ENCODE measurements at regions not wholly inside any gene's neighbourhood (a gene's known extent, or its start where the extent isn't known, plus 50 kb on each side); places are given as distances from the start of the nearest gene placed in this dataset.
"Not testable (repeated sequence)": the region's sequence is repeated elsewhere in the genome, so short reads cannot be mapped to it uniquely, and the experiment has no call there.

DNA sequence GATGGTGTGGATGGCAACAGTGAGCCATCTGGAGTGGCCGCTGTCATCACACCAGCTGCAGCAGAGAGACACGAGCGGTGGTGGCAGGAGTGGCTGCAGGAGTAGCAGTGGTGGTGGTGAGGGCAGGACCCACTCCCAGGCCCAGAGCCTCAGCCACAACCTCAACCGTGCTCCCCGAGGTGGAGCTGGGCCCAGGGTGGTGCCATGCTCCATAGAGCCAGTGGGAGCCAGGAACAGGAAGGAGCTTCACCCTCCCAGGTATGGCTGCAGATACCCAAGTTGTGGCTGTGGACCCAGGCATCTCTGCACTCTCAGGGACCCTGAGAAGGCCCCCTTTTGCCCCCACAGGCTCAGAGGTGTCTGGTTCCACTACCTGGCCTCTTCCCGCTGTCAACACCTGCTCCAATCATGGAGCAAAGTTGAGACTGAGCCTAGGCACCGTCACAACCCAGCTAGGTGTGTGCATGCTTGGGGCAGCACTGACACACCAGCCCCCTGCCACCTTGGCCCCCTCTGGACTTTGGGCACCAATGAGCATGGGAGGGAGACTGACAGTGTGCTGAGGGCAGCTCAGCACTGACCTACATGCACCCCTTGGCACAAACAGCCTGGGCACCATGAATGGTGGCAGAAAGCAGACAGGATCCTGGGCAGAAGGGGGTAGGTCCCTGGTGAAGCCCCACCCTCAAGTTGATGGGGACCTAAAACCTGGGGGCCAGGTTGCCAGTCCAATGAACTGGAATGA lies 188.9 kb downstream of the NDUFA10 start:
- no peak overlapping the region for H3K4me3 Mint-ChIP-seq
- no peak overlapping the region for H3K27ac Mint-ChIP-seq
- no peaks in the 10 kb centered on the region for H3K36me3 Mint-ChIP-seq
- H3K4me1 Mint-ChIP-seq (ENCODE audit: low read depth): no peaks in the 10 kb centered on the region
- H3K27me3 Mint-ChIP-seq: peaks cover 6% of the 10 kb centered on the region
- no peaks in the 10 kb centered on the region for H3K9me3 Mint-ChIP-seq (ENCODE audit: low read depth)

DNA sequence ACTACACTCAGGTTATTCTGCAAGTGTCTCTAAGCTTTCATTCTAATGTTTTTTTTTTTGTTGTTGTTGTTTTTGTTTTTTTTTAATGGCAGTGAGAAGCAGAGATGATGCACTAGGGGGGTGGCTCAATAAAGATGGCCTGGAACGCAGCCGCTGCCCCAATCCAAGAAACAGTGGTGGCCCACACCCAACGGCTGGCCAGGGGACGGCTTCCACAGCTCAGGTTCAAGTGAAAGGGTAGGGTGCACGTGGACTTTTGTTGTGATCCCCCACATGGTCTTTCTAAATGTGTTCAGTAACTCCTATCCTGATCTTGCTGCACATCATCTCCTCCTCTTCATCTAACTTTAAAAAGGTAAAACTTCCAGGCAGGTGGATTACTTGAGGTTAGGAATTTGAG lies 190.1 kb downstream of the NDUFA10 start:
- no peak overlapping the region for H3K27ac Mint-ChIP-seq
- no peaks in the 10 kb centered on the region for H3K4me1 Mint-ChIP-seq (ENCODE audit: low read depth)
- H3K27me3 Mint-ChIP-seq: peaks cover 3% of the 10 kb centered on the region
- no peaks in the 10 kb centered on the region for H3K9me3 Mint-ChIP-seq (ENCODE audit: low read depth)
- H3K4me3 Mint-ChIP-seq: no peak overlapping the region
- no peaks in the 10 kb centered on the region for H3K36me3 Mint-ChIP-seq

DNA sequence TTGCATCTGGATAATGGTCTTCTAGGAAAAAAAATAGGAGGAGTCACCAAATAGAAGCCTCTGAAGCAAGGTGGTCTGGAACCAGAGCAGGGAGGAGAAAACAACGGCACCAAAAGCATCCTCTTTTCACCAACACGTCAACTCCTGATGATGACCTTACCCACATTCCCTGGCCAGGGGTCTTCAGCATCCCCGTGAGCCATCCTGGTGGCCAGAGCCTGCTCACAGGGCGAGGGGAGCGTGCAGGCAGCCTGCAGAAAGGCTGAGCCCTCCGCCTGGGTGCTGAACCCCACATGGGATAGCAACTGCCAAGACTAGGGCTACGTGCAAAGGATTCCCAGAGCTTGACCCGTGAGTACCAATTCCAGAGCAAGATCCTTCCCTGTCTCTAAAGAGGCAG lies 191.0 kb downstream of the NDUFA10 start:
- Mint-ChIP-seq H3K27ac (no peak overlapping the region), H3K27me3 (peaks cover 3% of the 10 kb centered on the region), H3K4me3 (no peak overlapping the region)

DNA sequence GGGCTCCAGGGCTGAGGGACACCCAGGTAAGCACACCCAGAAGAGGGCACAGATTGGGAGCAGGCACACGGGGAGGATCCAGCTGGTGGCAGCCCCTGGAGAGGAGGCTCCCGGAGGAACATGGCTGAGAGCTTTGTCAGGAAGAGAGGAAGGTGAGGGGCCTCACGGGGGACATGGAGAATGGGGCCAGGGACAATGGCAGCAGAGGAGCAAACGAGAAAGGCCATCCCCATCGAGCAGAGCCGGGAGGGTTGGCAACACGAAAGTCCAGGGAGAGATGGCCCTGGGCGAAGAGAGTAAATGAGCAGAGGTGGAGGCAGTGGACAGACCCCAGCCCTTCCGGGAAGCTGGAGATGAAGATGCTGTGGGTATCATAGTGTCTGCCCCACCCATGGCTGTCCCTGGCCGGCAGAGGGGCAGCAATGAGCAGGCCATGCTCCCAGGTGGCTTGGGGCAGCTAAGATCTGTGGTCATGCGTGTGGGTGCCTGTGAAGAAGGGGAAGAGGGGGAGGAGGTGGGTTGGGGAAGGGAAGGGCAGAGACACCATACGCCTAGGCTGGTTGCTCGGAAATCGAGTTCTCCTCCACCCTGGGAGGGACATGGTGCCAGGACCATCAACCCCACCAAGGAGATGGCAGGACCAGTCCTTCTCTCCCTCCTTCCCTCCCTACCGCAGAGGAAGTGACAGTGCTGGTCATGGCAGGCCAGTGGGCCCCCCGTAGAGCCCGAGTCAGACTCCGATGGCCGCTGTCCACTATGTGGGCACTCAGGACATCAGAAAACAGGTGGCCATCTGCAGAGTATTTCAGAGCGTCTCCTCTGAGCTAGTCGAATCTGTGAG lies 191.7 kb downstream of the NDUFA10 start:
- H3K4me3 Mint-ChIP-seq: no peak overlapping the region
- no peaks in the 10 kb centered on the region for H3K4me1 Mint-ChIP-seq (ENCODE audit: low read depth)
- no peaks in the 10 kb centered on the region for H3K36me3 Mint-ChIP-seq
- peaks cover 3% of the 10 kb centered on the region for H3K27me3 Mint-ChIP-seq
- H3K9me3 Mint-ChIP-seq (ENCODE audit: low read depth): no peaks in the 10 kb centered on the region
- no peak overlapping the region for H3K27ac Mint-ChIP-seq

More for the DNA sequence above, 191.0 kb downstream of the NDUFA10 start:
- no peaks in the 10 kb centered on the region for H3K4me1 Mint-ChIP-seq (ENCODE audit: low read depth)
- no peaks in the 10 kb centered on the region for H3K36me3 Mint-ChIP-seq
- H3K9me3 Mint-ChIP-seq (ENCODE audit: low read depth): no peaks in the 10 kb centered on the region

DNA sequence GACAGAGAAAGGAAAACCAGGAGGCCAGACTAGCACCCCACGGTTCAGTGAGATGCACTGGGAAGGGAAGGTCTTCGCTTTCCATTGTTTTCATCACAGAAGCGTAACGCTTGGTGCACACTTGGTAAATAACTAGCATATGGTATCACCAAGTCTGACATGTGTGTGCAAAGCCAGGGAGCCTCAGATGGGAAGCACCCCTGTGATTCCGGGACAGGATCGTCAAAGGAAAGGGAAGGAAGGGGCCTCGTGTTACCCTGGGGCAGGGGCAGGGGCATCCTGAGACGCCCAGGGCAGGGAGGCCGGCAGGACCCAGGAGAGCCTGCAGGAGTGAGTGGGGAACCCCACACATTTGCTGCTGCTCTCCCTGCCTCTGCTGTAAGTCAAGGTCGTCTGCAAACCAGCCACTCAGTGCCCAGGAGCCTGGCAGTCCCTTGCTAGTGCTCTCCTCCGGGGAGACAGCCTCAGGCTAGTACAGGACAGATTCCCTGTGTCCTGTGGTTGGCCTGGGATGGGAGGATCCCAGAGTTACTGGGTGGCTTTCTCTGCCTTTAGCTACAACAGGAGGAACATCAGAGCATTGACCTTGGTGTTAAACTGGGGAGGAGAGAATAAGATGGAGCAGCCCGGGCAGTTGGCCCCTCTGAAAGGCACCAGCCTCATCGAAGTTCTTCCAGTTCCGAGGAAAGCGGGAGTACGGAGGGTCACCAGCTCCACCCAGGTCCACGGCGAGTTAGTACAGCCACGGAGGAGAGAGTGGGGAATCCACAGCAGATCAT lies 192.5 kb downstream of the NDUFA10 start:
- Mint-ChIP-seq H3K27ac (no peak overlapping the region), H3K27me3 (peaks cover 3% of the 10 kb centered on the region), H3K9me3 (ENCODE audit: low read depth) (no peaks in the 10 kb centered on the region), H3K36me3 (no peaks in the 10 kb centered on the region), H3K4me1 (ENCODE audit: low read depth) (no peaks in the 10 kb centered on the region), H3K4me3 (no peak overlapping the region)

DNA sequence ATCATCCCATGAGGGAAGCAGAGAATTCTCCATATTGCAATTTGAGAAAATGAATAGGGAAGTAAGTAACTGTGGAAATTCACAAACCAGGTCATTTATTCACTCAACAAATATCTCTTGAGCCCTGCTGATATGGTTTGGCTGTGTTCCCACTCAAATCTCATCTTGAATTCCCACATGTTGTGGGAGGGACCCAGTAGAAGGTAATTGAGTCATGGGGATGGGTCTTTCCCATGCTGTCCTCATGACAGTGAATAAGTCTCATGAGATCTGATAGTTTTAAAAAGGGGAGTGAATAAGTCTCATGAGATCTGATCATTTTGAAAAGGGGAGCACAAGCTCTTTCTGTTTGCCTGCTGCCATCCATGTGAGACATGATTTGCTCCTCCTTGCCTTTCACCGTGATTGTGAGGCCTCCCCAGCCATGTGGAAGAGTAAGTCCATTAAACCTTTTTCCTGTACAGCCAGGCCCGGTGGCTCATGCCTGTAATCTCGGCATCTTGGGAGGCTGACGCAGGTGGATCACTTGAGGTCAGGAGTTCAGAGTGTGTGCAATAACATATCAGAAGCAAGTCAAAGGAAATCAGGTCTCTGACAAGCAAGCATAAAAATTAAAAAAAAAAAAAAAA lies 193.2 kb downstream of the NDUFA10 start:
- Mint-ChIP-seq H3K36me3 (no peaks in the 10 kb centered on the region), H3K27me3 (peaks cover 3% of the 10 kb centered on the region), H3K4me1 (ENCODE audit: low read depth) (no peaks in the 10 kb centered on the region), H3K9me3 (ENCODE audit: low read depth) (no peaks in the 10 kb centered on the region), H3K4me3 (no peak overlapping the region), H3K27ac (no peak overlapping the region)

DNA sequence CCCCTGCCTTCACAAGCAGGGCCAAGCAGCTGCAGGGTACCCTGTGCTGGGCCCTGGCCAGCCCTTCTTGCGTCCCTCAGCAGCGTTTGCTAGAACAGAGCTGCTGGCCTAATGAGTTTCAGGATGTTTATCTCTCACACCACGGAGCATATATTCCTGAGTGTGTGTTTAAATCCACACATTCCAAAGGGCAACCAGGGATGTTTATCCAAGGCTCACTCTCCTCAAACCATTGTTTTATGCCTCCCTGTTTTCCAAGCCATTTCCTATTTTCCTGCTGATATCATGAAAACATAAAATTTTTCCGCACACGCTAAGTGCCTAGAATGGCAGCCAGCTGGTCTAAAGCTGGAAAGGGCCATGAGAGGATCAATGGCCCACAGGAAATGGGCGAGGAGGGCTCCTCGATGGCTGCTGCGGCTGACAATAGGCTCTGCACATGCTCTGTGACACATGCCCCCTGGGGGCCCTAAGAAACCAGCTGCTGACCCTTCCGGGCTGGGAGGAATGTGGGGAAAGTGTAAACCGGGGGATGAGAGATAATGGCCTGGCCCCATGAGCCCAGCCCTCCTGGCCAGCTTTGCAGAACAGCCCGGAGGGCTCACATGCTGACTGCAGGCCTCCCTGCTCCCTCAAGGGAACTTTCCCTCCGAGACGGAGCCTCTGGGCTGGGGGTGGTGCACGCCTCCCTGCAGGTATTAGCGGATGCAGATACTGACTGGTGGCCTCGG lies 194.0 kb downstream of the NDUFA10 start:
- Mint-ChIP-seq H3K9me3 (ENCODE audit: low read depth) (no peaks in the 10 kb centered on the region), H3K36me3 (no peaks in the 10 kb centered on the region), H3K27me3 (peaks cover 3% of the 10 kb centered on the region), H3K4me3 (no peak overlapping the region), H3K4me1 (ENCODE audit: low read depth) (no peaks in the 10 kb centered on the region), H3K27ac (no peak overlapping the region)

DNA sequence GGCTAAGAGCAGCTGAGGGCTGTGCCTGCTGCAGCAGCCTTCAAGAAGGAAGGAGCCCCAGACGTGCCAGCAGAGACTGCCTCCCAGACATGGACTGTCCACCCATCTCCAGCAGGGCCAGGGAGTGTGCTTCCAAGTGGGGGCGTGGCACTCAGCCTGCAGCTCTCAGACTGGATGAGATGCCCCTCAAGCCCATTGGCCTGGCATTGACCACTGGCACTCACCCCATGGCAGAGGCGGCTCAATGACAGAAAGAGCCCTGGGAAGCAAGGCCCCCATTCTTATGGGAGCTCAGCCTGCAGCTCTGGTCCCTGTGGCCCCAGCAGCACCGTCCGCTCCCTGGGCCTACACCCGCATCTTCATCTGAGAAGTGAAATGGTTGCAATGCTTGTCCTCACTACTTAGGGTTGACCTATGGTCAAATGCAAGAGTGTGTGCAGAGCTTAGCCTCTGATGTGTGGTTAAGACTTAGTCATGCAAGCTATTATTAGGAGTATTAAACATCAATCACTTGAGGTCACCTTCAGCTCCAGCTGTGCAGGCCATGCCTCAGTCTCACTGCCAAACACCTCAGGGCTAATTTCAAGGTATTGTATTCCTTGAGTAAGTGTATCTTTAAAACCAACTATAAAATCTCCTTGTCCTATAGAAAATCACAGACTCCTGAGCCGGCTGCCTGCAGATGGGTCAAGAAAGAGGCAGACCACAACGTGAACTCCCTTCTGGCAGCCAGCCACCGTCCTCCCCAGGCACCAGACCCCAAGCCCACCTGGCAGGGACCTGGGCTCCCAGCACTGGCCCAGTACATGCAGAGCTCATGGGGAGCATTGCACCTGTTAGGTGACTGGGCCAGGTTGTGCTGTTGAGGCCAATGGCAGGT lies 194.8 kb downstream of the NDUFA10 start:
- Mint-ChIP-seq H3K9me3 (ENCODE audit: low read depth) (no peaks in the 10 kb centered on the region), H3K4me3 (no peak overlapping the region), H3K27ac (no peak overlapping the region), H3K4me1 (ENCODE audit: low read depth) (no peaks in the 10 kb centered on the region), H3K36me3 (no peaks in the 10 kb centered on the region), H3K27me3 (peaks cover 3% of the 10 kb centered on the region)

DNA sequence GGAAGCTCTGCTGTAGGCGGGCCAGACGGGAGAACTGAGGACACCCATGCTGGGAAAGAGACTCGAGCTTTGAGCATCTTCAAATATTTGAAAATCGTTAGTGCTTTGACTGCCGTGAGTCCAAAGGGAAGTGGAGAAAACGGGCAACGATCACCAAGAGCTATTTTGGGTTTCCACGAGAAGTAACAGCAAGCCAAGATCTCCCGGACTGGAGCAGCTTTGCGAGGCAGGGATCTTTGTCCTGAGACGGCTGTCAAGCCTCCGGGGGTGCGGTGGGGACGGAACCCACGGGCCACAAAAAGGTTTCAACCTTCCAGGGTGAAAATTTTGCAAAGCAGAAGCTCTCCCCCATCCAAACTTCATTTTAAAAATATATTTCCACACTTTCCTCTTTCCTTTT lies 195.8 kb downstream of the NDUFA10 start:
- peaks cover 3% of the 10 kb centered on the region for H3K27me3 Mint-ChIP-seq
- no peaks in the 10 kb centered on the region for H3K4me1 Mint-ChIP-seq (ENCODE audit: low read depth)
- no peak overlapping the region for H3K27ac Mint-ChIP-seq
- no peak overlapping the region for H3K4me3 Mint-ChIP-seq
- no peaks in the 10 kb centered on the region for H3K9me3 Mint-ChIP-seq (ENCODE audit: low read depth)
- no peaks in the 10 kb centered on the region for H3K36me3 Mint-ChIP-seq

DNA sequence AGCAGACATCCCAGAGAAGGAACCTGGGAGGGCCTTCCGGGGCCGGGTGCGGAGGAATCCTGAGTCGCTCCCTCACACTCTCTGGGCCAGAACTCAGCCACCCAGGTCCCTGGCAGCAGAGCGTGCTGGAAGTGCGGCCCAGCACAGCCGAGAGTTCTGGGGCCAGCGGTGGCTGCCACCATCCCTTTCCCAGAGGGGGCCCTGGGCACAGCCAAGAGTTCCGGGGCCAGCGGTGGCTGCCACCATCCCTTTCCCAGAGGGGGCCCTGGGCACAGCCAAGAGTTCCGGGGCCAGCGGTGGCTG lies 196.2 kb downstream of the NDUFA10 start:
- not testable (repeated sequence) for H3K27ac Mint-ChIP-seq; H3K9me3 Mint-ChIP-seq (ENCODE audit: low read depth); H3K36me3 Mint-ChIP-seq; H3K4me3 Mint-ChIP-seq; H3K27me3 Mint-ChIP-seq; H3K4me1 Mint-ChIP-seq (ENCODE audit: low read depth)

DNA sequence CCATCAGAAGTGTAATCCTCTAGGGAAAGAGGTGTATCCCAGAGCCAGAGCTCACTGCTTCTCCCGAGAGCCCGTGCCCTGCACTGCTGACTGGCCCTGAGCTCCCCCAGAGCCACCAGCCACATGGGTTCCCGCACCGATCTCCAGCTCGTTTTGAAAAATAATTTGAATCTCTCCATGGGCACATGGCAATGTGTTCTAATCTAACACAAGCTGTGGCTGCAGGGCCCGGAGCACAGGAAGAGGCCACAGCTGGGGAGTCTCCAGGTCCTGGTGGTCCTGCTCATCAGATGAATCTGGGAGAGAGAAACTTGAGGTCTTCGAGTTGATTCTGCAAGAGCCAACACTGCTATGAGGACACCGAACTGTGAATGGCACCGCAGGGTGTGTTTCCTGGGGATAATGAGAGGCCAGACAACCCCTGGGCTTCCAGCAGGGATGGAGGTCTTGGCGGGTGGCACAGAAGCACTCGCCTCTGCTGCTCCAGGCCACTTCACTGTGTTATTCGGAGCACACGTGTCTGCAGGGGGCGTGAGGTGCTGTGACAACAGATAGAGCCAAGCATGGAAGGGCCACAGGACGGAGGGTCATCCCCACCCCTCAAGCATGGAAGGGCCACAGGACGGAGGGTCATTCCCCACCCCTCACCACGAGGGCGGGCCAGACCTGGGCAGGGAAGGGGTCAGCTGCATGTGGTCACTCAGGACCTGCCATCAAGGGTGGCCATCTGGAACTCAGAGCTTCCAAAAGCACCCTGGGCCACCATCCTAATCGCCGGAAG lies 196.8 kb downstream of the NDUFA10 start:
- no peaks in the 10 kb centered on the region for H3K9me3 Mint-ChIP-seq (ENCODE audit: low read depth)
- peak overlapping the region; percentile 61 for H3K27ac Mint-ChIP-seq
- H3K4me1 Mint-ChIP-seq (ENCODE audit: low read depth): no peaks in the 10 kb centered on the region
- H3K36me3 Mint-ChIP-seq: no peaks in the 10 kb centered on the region
- H3K27me3 Mint-ChIP-seq: peaks cover 3% of the 10 kb centered on the region
- no peak overlapping the region for H3K4me3 Mint-ChIP-seq

DNA sequence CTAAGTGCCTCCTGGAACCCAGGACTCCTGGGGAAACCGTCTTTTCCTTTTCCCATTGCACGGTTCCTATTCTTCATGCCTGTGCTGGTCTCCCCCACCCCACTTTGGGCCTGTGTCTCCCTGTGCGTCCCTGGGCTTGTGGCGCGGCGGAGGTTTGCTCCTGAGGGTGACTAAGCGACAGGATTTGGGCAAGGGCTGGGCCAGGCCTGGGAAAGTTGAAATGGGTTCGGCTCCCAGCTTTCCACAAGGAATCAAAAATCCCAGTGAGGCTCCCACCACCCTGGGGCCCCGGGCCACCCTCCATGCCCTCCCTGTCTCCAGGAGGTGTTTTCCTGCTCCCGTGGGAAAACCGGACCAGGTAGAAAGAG lies 197.6 kb downstream of the NDUFA10 start:
- no peak overlapping the region for H3K4me3 Mint-ChIP-seq
- H3K9me3 Mint-ChIP-seq (ENCODE audit: low read depth): no peaks in the 10 kb centered on the region
- no peaks in the 10 kb centered on the region for H3K36me3 Mint-ChIP-seq
- H3K4me1 Mint-ChIP-seq (ENCODE audit: low read depth): no peaks in the 10 kb centered on the region
- H3K27me3 Mint-ChIP-seq: peaks cover 3% of the 10 kb centered on the region
- H3K27ac Mint-ChIP-seq: no peak overlapping the region

DNA sequence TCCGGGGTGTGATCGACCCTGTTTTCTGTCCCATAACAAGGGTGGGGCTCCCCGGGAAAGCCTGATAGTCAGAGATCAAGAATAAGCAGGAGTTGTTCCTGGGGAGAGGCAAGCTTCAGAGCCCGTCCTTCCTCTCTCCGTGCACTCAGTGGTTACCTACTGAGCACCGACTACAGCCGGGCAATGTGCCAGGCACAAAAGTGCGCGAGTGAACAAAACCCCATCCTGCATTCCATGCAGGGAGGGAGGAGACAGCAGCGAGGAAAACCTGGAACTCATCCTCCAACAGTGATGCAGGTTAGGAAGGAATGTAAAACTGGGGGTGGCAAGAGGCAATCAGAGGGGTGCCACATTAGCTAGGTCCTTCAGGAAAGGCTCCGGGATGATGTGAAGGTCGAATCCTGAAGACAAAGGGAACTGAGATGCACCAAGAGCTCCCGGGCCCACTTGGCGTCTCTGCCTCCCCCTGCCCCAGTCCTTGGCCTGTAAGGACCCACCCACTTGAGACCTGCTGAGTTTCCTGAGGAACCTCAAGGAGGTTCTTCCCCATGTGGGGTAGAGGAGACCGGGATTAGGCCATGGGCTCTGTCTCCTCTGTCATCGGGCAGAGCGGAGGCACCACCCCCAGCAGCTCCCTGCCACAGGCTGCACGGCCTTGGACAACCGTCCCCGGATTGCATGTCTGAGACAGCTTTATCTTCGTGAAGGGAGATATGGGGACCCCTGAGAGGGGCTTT lies 198.2 kb downstream of the NDUFA10 start:
- Mint-ChIP-seq H3K4me3 (no peak overlapping the region), H3K27me3 (peaks cover 3% of the 10 kb centered on the region), H3K36me3 (no peaks in the 10 kb centered on the region), H3K27ac (no peak overlapping the region), H3K4me1 (ENCODE audit: low read depth) (no peaks in the 10 kb centered on the region), H3K9me3 (ENCODE audit: low read depth) (no peaks in the 10 kb centered on the region)
